Vagina (tissue), 2 donors: ENCODE measurements at regions not wholly inside any gene's neighbourhood (a gene's known extent, or its start where the extent isn't known, plus 50 kb on each side); places are given as distances from the start of the nearest gene placed in this dataset.
A peak's percentile ranks its signal among the peaks of the same experiment; 100 is the strongest.

ENCODE experiments used
- DNase-seq, 2 donors: peaks; one replicate each; pipeline ENCODE4 v3.0.0-alpha.2; 2017; ENCODE audit errors: extremely low spot score in 2 of 2
- H3K27ac ChIP-seq: fragments of 200-600 bp; sonication (generic); one replicate; pipeline ENCODE4 v1.5.1; 2019
- H3K27me3 ChIP-seq: fragments of 200-600 bp; sonication (generic); one replicate; pipeline ENCODE4 v1.5.1; 2019
- H3K36me3 ChIP-seq, 2 donors: fragments of 200-600 bp; sonication (generic); one replicate each; pipeline ENCODE4 v1.5.1; 2017 to 2019
- H3K4me1 ChIP-seq: fragments of 200-600 bp; sonication (generic); one replicate; pipeline ENCODE4 v1.5.1; 2019
- H3K4me3 ChIP-seq, 2 donors: fragments of 200-600 bp; sonication (generic); 1 replicate in 1 of 2; 2 replicates in 1 of 2; pipeline ENCODE4 v1.5.1; 2016 to 2019
- H3K9me3 ChIP-seq: fragments of 200-600 bp; sonication (generic); one replicate; pipeline ENCODE4 v1.5.1; 2019
- CTCF ChIP-seq, 3 experiments: fragments of 450-650 bp in 2 of 3; fragments of 200-600 bp in 1 of 3; sonication (generic) in 1 of 3; IDR thresholded peaks; one replicate each; pipeline ENCODE4 v1.5.1; 2017 to 2019; ENCODE audit warnings: antibody characterized with exemption in 3 of 3, mild to moderate bottlenecking in 2 of 3, moderate library complexity in 2 of 3
- POLR2A ChIP-seq, 2 donors: fragments of 450-650 bp; IDR thresholded peaks; one replicate each; pipeline ENCODE4 v1.6.1; 2017; ENCODE audit warnings: antibody characterized with exemption in 2 of 2, mild to moderate bottlenecking in 2 of 2, moderate library complexity in 2 of 2
- POLR2AphosphoS5 ChIP-seq, 2 donors: sonication (generic); formaldehyde crosslinking; IDR thresholded peaks; one replicate each; pipeline ENCODE4 v1.9.0; 2017; ENCODE audit warnings: antibody characterized with exemption in 2 of 2, mild to moderate bottlenecking in 2 of 2, low read depth in 1 of 2; ENCODE audit not compliant: insufficient read depth in 1 of 2
- intact Hi-C: fragments of 100-400 bp; cut with DNase I; formaldehyde crosslinking; loops from one replicate; pipeline ENCODE4 v1.15.1; 2023

- Histone ChIP-seq H3K4me3 (no peak overlapping the region), H3K27me3 (no peaks in the 10 kb centered on the region), H3K36me3 (no peaks in the 10 kb centered on the region), H3K27ac (no peak overlapping the region), H3K9me3 (no peaks in the 10 kb centered on the region), H3K4me1 (no peaks in the 10 kb centered on the region)
- peak; percentile 52 to 69 for DNase-seq
- intact Hi-C loops, result no loop called here
- TF ChIP-seq POLR2AphosphoS5 (IDR thresholded peaks at IDR 0.05; ENCODE audit: insufficient read depth in 1 of 2, low read depth in 1 of 2), result no peak
- no peak for TF ChIP-seq CTCF (IDR thresholded peaks at IDR 0.05)
- no peak for TF ChIP-seq POLR2A (IDR thresholded peaks at IDR 0.05)
Observed at GRCh38 chr1:5566924-5567323, 425.3 kb downstream of the NPHP4 start.

GRCh38 chr1:5565281-5566125 lies 426.7 kb downstream of the NPHP4 start:
- Histone ChIP-seq H3K4me3 (no peak overlapping the region), H3K27ac (no peak overlapping the region), H3K9me3 (no peaks in the 10 kb centered on the region), H3K36me3 (no peaks in the 10 kb centered on the region), H3K27me3 (no peaks in the 10 kb centered on the region), H3K4me1 (no peaks in the 10 kb centered on the region)
- intact Hi-C loops, result no loop called here
- DNase-seq, result peak; percentile 34 to 72
- TF ChIP-seq POLR2AphosphoS5 (IDR thresholded peaks at IDR 0.05; ENCODE audit: insufficient read depth in 1 of 2, low read depth in 1 of 2), result no peak

- no peaks in the 10 kb centered on the region for H3K27me3 ChIP-seq
- H3K36me3 ChIP-seq, result no peaks in the 10 kb centered on the region
- TF ChIP-seq POLR2AphosphoS5 (IDR thresholded peaks at IDR 0.05; ENCODE audit: insufficient read depth in 1 of 2, low read depth in 1 of 2) (no peak), CTCF (IDR thresholded peaks at IDR 0.05) (no peak), POLR2A (IDR thresholded peaks at IDR 0.05) (no peak)
- H3K9me3 ChIP-seq, result no peaks in the 10 kb centered on the region
- no peak overlapping the region for H3K4me3 ChIP-seq
- H3K27ac ChIP-seq, result no peak overlapping the region
- DNase-seq, result peak; percentile 28 to 64
- intact Hi-C loops, result no loop called here
- no peaks in the 10 kb centered on the region for H3K4me1 ChIP-seq
Observed at GRCh38 chr1:5564578-5565257, 427.5 kb downstream of the NPHP4 start.

GRCh38 chr1:5563861-5564577 lies 428.2 kb downstream of the NPHP4 start:
- no peaks in the 10 kb centered on the region for H3K4me1 ChIP-seq
- H3K27ac ChIP-seq, result no peak overlapping the region
- no peak overlapping the region for H3K4me3 ChIP-seq
- intact Hi-C loops, result no loop called here
- no peaks in the 10 kb centered on the region for H3K36me3 ChIP-seq
- TF ChIP-seq CTCF (IDR thresholded peaks at IDR 0.05) (no peak), POLR2A (IDR thresholded peaks at IDR 0.05) (no peak), POLR2AphosphoS5 (IDR thresholded peaks at IDR 0.05; ENCODE audit: insufficient read depth in 1 of 2, low read depth in 1 of 2) (no peak)
- H3K9me3 ChIP-seq, result no peaks in the 10 kb centered on the region
- DNase-seq, result peak; percentile 37 to 74
- H3K27me3 ChIP-seq, result no peaks in the 10 kb centered on the region

- peak; percentile 67 to 69 for DNase-seq
- intact Hi-C loops, result no loop called here
- no peaks in the 10 kb centered on the region for H3K9me3 ChIP-seq
Observed at GRCh38 chr1:5562769-5563168, 429.5 kb downstream of the NPHP4 start.

More at GRCh38 chr1:5562769-5563168, 429.5 kb downstream of the NPHP4 start:
- no peaks in the 10 kb centered on the region for H3K27me3 ChIP-seq
- no peaks in the 10 kb centered on the region for H3K36me3 ChIP-seq
- H3K4me1 ChIP-seq, result no peaks in the 10 kb centered on the region
- TF ChIP-seq CTCF (IDR thresholded peaks at IDR 0.05) (no peak), POLR2AphosphoS5 (IDR thresholded peaks at IDR 0.05; ENCODE audit: insufficient read depth in 1 of 2, low read depth in 1 of 2) (no peak), POLR2A (IDR thresholded peaks at IDR 0.05) (no peak)
- H3K4me3 ChIP-seq, result no peak overlapping the region
- H3K27ac ChIP-seq, result no peak overlapping the region
